GM18870 (cell line): ENCODE measurements at regions not wholly inside any gene's neighbourhood (a gene's known extent, or its start where the extent isn't known, plus 50 kb on each side); places are given as distances from the start of the nearest gene placed in this dataset.

Experiments
- ATAC-seq: cut with Tn5 transposase; IDR thresholded peaks from one replicate; pipeline ENCODE4 v1.9.1; 2021; ENCODE audit warnings: moderate library complexity; ENCODE audit not compliant: unreplicated experiment

- no peak for ATAC-seq
Measured at GRCh38 chr17:5635949-5636348, 51.6 kb upstream of the NLRP1 start.

GRCh38 chr17:5638596-5638995 lies 54.3 kb upstream of the NLRP1 start:
- ATAC-seq = no peak

DNA sequence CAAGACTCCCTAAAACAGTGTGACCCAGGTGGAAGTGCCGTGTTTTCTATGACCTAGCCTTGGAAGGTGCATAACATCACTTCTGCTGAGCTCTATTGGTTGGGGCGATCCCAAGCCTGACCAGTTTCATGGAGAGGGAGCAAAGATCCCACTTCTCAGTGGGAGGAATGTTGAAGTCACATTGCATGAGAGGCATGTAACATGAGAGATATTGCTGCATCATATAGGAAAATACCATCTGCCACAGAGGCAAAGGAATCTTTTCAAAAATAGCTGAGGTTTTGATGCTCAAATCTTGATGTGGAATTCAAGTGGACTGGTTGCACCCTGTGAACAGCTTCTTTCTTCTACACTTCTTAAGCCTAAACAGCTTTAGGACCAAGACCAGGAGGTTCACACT lies 56.4 kb upstream of the NLRP1 start:
- no peak for ATAC-seq

DNA sequence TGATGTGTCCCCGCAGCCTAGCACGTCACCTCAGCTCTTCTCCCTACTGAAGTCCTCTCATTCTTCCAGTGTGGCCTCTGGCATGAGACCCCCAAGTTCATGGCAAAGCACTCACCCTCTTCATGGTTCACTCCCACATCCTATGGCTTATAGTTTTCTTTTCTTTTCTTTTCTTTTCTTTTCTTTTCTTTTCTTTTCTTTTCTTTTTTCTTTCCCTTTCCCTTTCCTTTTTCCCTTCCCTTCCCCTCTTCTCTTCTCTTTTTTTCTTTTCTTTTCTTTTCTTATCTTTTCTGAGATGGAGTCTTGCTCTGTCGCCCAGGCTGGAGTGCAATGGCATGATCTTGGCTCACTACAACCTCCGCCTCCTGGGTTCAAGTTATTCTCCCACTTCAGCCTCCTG lies 58.4 kb upstream of the NLRP1 start:
- no peak for ATAC-seq

DNA sequence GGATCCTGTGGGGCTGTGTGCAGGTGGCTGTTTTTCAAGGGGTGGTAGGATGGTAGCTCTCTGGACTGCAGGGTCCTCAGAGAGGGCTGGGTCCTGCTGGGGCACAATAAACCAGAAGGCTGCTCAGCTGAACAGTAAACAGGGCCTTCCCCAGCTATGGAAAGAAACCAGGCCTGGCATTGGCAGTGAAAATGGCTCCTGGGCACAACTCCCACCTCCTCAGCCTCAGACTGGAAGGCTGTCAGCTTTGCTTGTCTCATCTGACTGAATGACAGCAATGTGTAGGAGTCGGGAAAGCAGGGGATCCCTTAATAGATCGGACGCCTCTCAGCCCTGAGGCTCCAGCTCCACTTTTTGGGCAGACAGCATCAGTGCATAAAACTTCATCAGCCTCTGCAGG lies 59.8 kb upstream of the NLRP1 start:
- ATAC-seq = no peak

DNA sequence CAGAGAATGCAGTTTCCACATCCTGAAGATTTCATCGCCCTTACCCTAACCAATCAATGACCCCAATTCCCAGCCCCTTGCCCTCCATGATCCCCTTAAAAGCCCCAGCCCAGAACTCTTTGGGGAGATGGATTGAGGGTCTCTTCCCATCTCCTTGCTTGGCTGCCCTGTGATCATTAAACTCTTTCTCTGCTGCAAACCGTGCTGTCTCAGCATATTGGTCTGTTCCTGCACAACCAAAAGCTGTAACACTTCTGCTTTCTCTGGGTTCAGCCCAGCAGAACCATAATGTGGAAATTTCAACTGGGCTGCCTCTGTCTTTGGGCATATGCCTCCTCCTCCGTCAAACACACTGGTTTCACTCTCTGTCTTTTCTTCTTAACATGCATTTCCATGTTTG lies 67.0 kb upstream of the NLRP1 start:
- ATAC-seq = no peak

- no peak for ATAC-seq
Measured at GRCh38 chr17:5661491-5662125, 77.3 kb upstream of the NLRP1 start.

DNA sequence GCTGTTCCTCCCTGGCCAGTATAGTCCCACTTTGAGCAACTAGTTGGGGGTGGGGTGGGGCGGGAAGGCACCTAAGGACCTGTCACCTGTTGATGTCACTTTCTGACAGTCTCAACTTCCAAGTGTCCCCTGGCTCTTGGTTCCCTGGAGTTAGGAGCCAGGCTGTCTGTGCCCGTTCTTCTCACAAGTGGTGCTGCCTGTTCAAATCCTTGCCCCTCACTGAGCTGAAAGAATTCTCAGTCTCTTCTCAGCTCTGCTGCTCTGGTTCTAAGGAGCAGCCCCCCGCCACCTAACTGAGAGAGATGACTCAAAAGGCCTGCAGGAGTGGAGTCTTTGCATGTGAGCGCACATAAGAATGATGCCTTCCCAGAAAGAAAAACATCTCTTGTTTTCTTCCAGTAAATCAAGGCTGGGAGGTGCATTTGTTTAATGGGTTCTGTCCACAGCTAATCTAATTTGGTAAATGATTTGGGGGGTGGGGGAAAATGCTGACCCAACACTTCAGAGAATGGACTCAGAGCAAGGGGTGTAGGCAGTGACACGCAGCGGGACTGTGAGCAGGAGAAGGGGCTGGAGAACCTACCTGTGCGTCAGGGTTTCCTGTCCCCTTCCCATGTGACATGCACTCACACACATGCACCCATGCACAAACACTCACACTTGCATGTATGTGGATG lies 78.2 kb upstream of the NLRP1 start:
- ATAC-seq = no peak

DNA sequence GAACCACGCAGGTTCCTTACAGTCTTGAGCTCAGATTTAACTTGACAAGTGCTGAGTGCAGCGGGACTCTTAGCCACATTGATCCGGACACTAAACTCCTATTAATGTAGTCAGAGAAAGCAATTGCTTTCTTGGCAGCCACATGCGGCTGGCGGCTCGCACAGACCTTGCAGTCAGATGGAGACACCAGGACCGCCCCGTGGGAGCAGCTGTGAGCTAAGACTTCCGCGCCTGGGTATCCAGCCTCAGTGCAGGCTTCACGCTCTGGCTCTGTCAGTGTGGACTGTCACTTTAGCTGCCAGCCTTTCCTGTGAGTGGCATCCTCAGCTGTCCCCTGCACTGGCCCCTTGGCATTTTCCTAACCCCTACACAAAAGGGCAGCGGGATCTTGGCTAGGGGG lies 80.9 kb upstream of the NLRP1 start:
- ATAC-seq = no peak

GRCh38 chr17:5667871-5668270 lies 83.6 kb upstream of the NLRP1 start:
- no peak for ATAC-seq

DNA sequence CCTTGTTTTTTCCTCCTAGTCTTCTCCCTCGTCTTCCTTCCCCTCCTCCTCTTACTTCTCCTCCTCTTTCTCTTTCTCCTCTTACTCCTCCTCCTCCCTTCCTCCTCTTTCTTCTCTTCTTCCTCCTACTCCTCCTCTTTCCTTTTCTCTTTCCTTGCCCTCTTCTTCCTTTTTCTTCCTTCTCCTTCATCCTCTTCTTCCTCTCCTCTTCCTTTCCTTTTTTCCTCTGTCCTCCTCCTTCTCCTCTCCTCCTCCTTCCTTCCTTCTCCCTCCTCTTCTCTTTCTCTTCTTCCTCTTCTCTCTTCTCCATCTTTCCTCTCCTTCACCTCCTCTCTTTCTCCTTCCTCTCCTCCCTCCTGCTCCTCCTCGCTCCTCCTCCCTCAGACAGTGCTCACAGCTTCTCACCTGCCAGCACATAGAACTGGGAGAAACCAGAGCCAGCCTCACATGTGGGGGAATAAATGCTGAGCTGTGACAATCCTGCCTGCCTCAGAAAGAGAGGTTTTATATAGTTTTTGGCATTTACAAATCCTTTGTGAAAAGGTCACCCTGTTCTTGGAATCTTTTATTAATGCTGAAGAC lies 84.3 kb upstream of the NLRP1 start:
- ATAC-seq = no peak

DNA sequence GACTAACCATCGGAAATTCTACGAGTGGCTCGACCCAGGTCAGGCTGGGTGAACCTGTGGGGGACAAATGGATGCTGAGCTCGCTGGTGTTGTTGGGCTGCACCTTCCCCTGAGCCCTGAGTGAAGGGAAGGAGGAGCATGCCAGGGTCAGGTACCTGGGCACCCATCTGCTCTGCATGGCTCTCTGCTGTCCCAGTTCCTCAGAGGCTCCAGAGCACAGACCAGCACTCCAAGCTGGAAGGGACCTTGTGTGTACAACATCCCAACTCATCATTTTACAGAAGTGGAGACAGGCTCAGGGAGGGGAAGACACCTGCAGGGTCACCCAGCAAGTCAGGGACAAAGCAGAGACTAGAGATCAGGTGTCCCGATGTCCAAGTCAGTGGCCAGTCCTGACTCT lies 84.9 kb upstream of the NLRP1 start:
- no peak for ATAC-seq

- ATAC-seq = no peak
Measured at GRCh38 chr17:5672141-5672540, 87.8 kb upstream of the NLRP1 start.

DNA sequence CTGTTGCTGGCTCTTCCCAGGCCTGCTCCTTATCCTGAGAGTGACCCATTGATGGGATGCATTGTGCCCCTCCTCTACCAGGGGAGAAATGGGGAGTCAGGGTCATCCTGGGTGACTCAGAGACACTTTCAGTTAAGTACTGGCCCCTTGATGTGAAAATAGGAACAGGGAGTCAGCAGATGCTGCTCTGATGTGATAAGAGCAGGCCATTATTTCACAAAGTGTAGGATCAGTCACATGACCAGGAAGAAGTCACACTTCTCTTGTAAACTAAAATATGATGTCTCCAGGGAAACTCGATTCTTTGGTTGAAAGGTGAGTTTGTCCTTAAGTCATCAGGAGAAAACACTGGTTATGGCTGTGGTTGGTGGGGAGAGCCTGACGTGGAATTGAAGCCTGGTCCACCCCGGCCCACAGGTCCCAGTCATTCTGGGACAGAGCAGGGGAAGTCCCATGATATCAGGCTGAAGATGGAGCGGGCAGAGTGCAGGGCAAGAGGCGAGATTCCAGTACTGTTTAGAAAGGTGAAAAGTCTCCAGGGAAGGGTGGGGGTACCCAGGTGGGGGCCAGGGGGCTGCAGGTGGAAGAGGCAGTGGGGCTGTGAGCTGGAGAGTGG lies 88.6 kb upstream of the NLRP1 start:
- no peak for ATAC-seq

GRCh38 chr17:5675625-5676421 lies 91.5 kb upstream of the NLRP1 start:
- no peak for ATAC-seq

GRCh38 chr17:5677620-5678019 lies 93.3 kb upstream of the NLRP1 start:
- no peak for ATAC-seq

GRCh38 chr17:5678171-5678570 lies 93.9 kb upstream of the NLRP1 start:
- ATAC-seq = no peak

DNA sequence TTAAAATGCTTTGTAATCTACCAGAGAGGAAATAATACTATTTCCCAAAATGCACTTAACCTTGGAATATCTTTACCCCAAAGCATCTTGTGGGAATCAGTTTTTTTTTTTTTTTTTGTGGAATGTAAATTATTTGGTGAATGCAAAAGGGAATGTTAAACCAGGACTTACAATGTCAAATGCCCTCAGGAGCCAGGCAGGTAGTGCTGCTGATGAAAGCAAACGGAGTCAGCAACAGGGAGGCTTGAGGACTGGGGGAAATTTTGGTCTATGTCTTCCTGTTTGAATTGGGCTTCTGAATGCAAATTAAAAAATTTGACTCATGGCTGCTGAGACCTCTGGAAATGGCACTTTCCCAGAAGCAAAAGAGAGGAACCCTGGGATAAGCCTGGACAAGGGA lies 96.5 kb upstream of the NLRP1 start:
- ATAC-seq = no peak

DNA sequence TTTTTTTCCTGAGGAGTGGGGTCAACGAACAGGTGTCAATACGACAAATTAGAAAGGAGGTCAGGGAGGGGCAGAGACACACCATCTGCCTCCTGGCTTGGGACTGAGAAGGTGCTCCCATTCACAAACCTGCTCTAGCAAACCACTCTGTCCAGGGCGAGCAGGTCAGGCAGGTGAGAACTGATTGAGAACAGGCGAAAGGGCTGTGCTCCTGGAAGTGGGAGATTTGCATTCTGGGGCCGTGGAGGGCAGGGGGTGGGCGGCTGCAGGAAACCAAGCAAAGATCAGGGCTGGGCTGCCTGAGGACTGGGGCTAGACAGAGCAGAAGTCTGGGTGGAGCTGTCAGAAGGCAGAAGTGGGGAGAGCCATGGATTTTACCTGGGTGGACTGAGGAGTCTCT lies 98.9 kb upstream of the NLRP1 start:
- ATAC-seq = no peak

- ATAC-seq = no peak
Measured at GRCh38 chr17:5686074-5686635, 101.8 kb upstream of the NLRP1 start.

- no peak for ATAC-seq
Measured at GRCh38 chr17:5687646-5688045, 103.3 kb upstream of the NLRP1 start.
